GM23338 (cell line): ENCODE measurements at regions not wholly inside any gene's neighbourhood (a gene's known extent, or its start where the extent isn't known, plus 50 kb on each side); places are given as distances from the start of the nearest gene placed in this dataset.

Source experiments
- ATAC-seq: fragments of 200-7000 bp; cut with Tn5 transposase; 3 replicates; pipeline ENCODE4 v1.9.1; 2020
- DNase-seq: peaks from one replicate; pipeline ENCODE4 v3.0.0-alpha.2; 2015; ENCODE audit warnings: low spot score
- H2AFZ ChIP-seq: fragments of 200-600 bp; sonication (generic); 2 replicates; pipeline ENCODE4 v1.8.0; 2016; ENCODE audit warnings: antibody characterized with exemption, mild to moderate bottlenecking, moderate library complexity
- H3F3A ChIP-seq: fragments of 200-600 bp; sonication (generic); replicated peaks from 2 replicates; pipeline ENCODE4 v1.8.0; 2017; ENCODE audit warnings: antibody characterized with exemption, mixed run types, low read depth
- H3K27ac ChIP-seq: fragments of 200-600 bp; sonication (generic); 2 replicates; pipeline ENCODE4 v1.6.1; 2016; ENCODE audit warnings: low read depth
- H3K27me3 ChIP-seq: fragments of 200-600 bp; sonication (generic); 2 replicates; pipeline ENCODE4 v1.8.0; 2016; ENCODE audit warnings: mild to moderate bottlenecking, mixed run types, moderate library complexity; ENCODE audit not compliant: insufficient read depth
- H3K36me3 ChIP-seq: fragments of 200-600 bp; sonication (generic); 2 replicates; pipeline ENCODE4 v1.8.0; 2016; ENCODE audit warnings: mild to moderate bottlenecking; ENCODE audit not compliant: insufficient read depth
- H3K4me1 ChIP-seq: fragments of 200-600 bp; sonication (generic); 2 replicates; pipeline ENCODE4 v1.8.0; 2016; ENCODE audit warnings: mild to moderate bottlenecking, moderate library complexity; ENCODE audit not compliant: insufficient read depth
- H3K4me2 ChIP-seq: fragments of 200-600 bp; sonication (generic); 2 replicates; pipeline ENCODE4 v1.7.1; 2017; ENCODE audit warnings: mixed run types
- H3K4me3 ChIP-seq: fragments of 200-600 bp; sonication (generic); 2 replicates; pipeline ENCODE4 v1.6.1; 2016; ENCODE audit warnings: mixed run types
- H3K79me2 ChIP-seq: fragments of 200-600 bp; sonication (generic); replicated peaks from 2 replicates; pipeline ENCODE4 v1.8.0; 2017; ENCODE audit warnings: mild to moderate bottlenecking; ENCODE audit not compliant: insufficient read depth
- H3K9me2 ChIP-seq: fragments of 200-600 bp; sonication (generic); 2 replicates; pipeline ENCODE4 v1.8.0; 2017; ENCODE audit not compliant: insufficient read depth
- H4K20me1 ChIP-seq: fragments of 200-600 bp; sonication (generic); replicated peaks from 2 replicates; pipeline ENCODE4 v1.8.0; 2017; ENCODE audit warnings: mild to moderate bottlenecking; ENCODE audit not compliant: insufficient read depth
- H3K27ac Mint-ChIP-seq: 2 replicates; pipeline ENCODE4 v1.8.0; 2020; ENCODE audit warnings: inconsistent platforms, mild to moderate bottlenecking, moderate library complexity, mixed read lengths
- H3K27me3 Mint-ChIP-seq: 3 replicates; pipeline ENCODE4 v1.8.0; 2022; ENCODE audit warnings: low read depth, mild to moderate bottlenecking, moderate library complexity, mixed read lengths, inconsistent platforms; ENCODE audit not compliant: insufficient read depth, poor library complexity
- H3K36me3 Mint-ChIP-seq: 3 replicates; pipeline ENCODE4 v1.8.0; 2021; ENCODE audit warnings: low read depth, mild to moderate bottlenecking, inconsistent platforms, moderate library complexity, mixed read lengths
- H3K4me1 Mint-ChIP-seq: 3 replicates; pipeline ENCODE4 v1.8.0; 2020; ENCODE audit warnings: mild to moderate bottlenecking, inconsistent platforms, mixed read lengths
- H3K4me3 Mint-ChIP-seq: 3 replicates; pipeline ENCODE4 v1.8.0; 2021; ENCODE audit warnings: moderate library complexity, mild to moderate bottlenecking, inconsistent platforms, mixed read lengths
- H3K9me3 Mint-ChIP-seq: 3 replicates; pipeline ENCODE4 v1.8.0; 2020; ENCODE audit warnings: moderate library complexity, mild to moderate bottlenecking, inconsistent platforms, mixed read lengths
- CREB1 ChIP-seq: fragments of 250-450 bp; sonication (Bioruptor Pico); IDR thresholded peaks from 2 replicates; pipeline ENCODE4 v1.5.0; 2020; ENCODE audit warnings: low read depth, mild to moderate bottlenecking, moderate library complexity
- EZH2 ChIP-seq: fragments of 200-600 bp; sonication (generic); IDR thresholded peaks from one replicate; pipeline ENCODE4 v1.8.0; 2017; ENCODE audit warnings: antibody characterized with exemption, mild to moderate bottlenecking, low read depth; ENCODE audit not compliant: unreplicated experiment
- EZH2phosphoT487 ChIP-seq: fragments of 200-600 bp; sonication (generic); IDR thresholded peaks from one replicate; pipeline ENCODE4 v1.8.1; 2018; ENCODE audit warnings: antibody characterized with exemption; ENCODE audit not compliant: unreplicated experiment
- JUNB ChIP-seq: IDR thresholded peaks from one replicate; pipeline ENCODE4 v1.6.1; 2016; ENCODE audit warnings: antibody characterized with exemption; ENCODE audit not compliant: unreplicated experiment
- NANOG ChIP-seq: IDR thresholded peaks from 2 replicates; pipeline ENCODE4 v1.6.1; 2016; ENCODE audit warnings: antibody characterized with exemption, borderline replicate concordance
- POLR2AphosphoS5 ChIP-seq: IDR thresholded peaks from 2 replicates; pipeline ENCODE4 v1.6.1; 2016; ENCODE audit warnings: antibody characterized with exemption, low read depth
- STAT1 ChIP-seq: IDR thresholded peaks from one replicate; pipeline ENCODE4 v1.6.1; 2016; ENCODE audit warnings: antibody characterized with exemption; ENCODE audit not compliant: unreplicated experiment
- ZNF114 ChIP-seq: fragments of 250-450 bp; sonication (Bioruptor Pico); IDR thresholded peaks from 2 replicates; pipeline ENCODE4 v1.5.0; 2020; ENCODE audit warnings: mild to moderate bottlenecking, moderate library complexity
- ZNF331 ChIP-seq: fragments of 250-450 bp; sonication (Bioruptor Pico); IDR thresholded peaks from 2 replicates; pipeline ENCODE4 v1.5.0; 2020; ENCODE audit warnings: low read depth, mild to moderate bottlenecking, moderate library complexity
- TF ChIP-seq, protein P1 (sequence below): fragments of 250-450 bp; sonication (Bioruptor Pico); IDR thresholded peaks from 2 replicates; pipeline ENCODE4 v1.5.0; 2020; ENCODE audit warnings: mild to moderate bottlenecking, moderate library complexity
- TF ChIP-seq, protein P2 (sequence below), 2 experiments: fragments of 200-600 bp in 1 of 2; sonication (generic) in 1 of 2; conservative IDR thresholded peaks; 2 replicates each; pipeline versions ENCODE4 v1.5.1 to v1.6.1; 2016 to 2017; ENCODE audit warnings: antibody characterized with exemption in 2 of 2, low read depth in 2 of 2, mild to moderate bottlenecking in 2 of 2, moderate library complexity in 1 of 2

DNA sequence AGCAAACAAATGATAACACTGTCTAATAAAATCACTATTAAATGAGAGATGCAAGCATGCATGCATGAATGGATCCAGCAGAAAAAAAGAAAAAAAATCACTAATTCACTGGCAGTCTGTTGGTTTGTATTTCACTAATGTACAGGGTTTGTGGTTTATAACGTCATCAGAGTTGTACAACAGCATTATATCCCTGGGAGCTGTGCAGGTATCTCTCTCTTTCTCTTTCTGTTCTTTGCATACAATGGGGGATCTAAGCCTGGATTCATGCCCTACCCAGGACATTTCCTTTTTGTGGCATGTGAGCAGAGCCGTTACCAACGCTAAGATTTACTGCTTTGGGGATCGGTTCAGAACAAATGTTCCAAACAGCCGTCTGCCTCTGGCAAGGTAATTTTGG lies 229.5 kb downstream of the SOX2 start (continued):
- TF ChIP-seq EZH2 = no peak
- TF ChIP-seq JUNB = no peak
- no peak for TF ChIP-seq POLR2AphosphoS5
- TF ChIP-seq CREB1 = no peak
- no peak for TF ChIP-seq ZNF114 (CRISPR knock-in tag)
- no peak for TF ChIP-seq NANOG
- TF ChIP-seq STAT1 = no peak

DNA sequence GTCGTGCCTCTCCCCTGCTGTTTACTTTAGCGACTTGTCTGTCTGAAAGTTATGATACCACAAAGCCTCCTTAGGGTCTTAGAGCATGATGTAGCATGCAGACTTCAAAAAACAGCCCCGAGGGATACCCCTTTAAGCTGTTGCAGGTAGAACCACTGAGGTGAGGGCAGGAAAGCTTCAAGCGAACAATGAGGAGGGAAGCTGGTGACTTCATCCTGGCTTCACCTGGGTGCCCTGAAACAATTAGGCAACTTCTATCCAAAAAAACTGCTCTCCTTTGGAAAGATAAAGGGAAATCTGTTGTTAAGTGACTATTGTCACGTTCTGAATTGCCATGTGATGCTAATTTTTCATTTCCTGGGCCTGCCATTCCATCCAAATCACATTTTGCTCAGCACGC lies 231.6 kb downstream of the SOX2 start:
- H3K9me2 ChIP-seq = no peaks in the 10 kb centered on the region
- peaks cover 44% of the 10 kb centered on the region for H3K4me1 Mint-ChIP-seq
- H3K79me2 ChIP-seq = no peaks in the 10 kb centered on the region
- 0 out of 2 replicates have a peak overlapping the region, but pooled peaks have one; percentile 18 for H3K4me2 ChIP-seq
- no peaks in the 10 kb centered on the region for H3F3A ChIP-seq
- H3K36me3 ChIP-seq = no peaks in the 10 kb centered on the region
- peak; percentile 69 for ATAC-seq
- no peaks in the 10 kb centered on the region for H4K20me1 ChIP-seq
- no peak overlapping the region for H3K4me3 Mint-ChIP-seq
- H3K27me3 Mint-ChIP-seq = peaks cover 12% of the 10 kb centered on the region
- H3K27ac Mint-ChIP-seq = peak overlapping the region; percentile 46; the same call in 1 of the 2 replicates
- H2AFZ ChIP-seq = peak overlapping the region; percentile 2; the same call in 1 of the 2 replicates
- H3K27me3 ChIP-seq = no peaks in the 10 kb centered on the region
- peaks cover 7% of the 10 kb centered on the region; the same call in 2 of the 3 replicates for H3K36me3 Mint-ChIP-seq
- TF ChIP-seq NANOG = no peak
- H3K9me3 Mint-ChIP-seq = peaks cover 8% of the 10 kb centered on the region; the same call in 2 of the 3 replicates
- H3K27ac ChIP-seq = no peak overlapping the region
- peak; percentile 36 for DNase-seq
- H3K4me3 ChIP-seq = no peak overlapping the region
- H3K4me1 ChIP-seq = peaks cover 36% of the 10 kb centered on the region

DNA sequence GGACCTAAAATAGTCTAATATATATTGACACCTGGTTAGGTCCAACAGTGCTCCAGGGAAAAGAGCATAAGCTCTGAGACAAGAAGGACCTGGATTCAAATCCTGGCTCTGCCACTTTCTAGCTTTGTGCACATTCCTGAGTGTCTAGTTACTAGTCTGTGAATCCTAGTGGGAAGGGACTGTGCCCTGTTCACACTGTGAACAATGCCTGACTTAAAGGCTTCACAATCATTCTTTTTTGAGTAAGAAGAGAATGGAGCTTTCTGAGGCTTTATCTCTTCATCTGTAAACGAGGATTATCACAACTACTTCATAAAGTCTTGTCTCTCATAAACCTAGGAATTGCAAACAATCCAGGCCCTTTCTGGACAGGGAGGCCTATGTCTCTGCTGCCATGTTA lies 235.9 kb downstream of the SOX2 start:
- peaks cover 8% of the 10 kb centered on the region; the same call in 2 of the 3 replicates for H3K9me3 Mint-ChIP-seq
- H3K4me1 Mint-ChIP-seq = peaks cover 30% of the 10 kb centered on the region
- TF ChIP-seq ZNF331 (CRISPR knock-in tag) (no peak), CREB1 (no peak), POLR2AphosphoS5 (no peak), ZNF114 (CRISPR knock-in tag) (no peak), EZH2phosphoT487 (no peak), NANOG (no peak), EZH2 (no peak)
- TF ChIP-seq, protein P1, sequence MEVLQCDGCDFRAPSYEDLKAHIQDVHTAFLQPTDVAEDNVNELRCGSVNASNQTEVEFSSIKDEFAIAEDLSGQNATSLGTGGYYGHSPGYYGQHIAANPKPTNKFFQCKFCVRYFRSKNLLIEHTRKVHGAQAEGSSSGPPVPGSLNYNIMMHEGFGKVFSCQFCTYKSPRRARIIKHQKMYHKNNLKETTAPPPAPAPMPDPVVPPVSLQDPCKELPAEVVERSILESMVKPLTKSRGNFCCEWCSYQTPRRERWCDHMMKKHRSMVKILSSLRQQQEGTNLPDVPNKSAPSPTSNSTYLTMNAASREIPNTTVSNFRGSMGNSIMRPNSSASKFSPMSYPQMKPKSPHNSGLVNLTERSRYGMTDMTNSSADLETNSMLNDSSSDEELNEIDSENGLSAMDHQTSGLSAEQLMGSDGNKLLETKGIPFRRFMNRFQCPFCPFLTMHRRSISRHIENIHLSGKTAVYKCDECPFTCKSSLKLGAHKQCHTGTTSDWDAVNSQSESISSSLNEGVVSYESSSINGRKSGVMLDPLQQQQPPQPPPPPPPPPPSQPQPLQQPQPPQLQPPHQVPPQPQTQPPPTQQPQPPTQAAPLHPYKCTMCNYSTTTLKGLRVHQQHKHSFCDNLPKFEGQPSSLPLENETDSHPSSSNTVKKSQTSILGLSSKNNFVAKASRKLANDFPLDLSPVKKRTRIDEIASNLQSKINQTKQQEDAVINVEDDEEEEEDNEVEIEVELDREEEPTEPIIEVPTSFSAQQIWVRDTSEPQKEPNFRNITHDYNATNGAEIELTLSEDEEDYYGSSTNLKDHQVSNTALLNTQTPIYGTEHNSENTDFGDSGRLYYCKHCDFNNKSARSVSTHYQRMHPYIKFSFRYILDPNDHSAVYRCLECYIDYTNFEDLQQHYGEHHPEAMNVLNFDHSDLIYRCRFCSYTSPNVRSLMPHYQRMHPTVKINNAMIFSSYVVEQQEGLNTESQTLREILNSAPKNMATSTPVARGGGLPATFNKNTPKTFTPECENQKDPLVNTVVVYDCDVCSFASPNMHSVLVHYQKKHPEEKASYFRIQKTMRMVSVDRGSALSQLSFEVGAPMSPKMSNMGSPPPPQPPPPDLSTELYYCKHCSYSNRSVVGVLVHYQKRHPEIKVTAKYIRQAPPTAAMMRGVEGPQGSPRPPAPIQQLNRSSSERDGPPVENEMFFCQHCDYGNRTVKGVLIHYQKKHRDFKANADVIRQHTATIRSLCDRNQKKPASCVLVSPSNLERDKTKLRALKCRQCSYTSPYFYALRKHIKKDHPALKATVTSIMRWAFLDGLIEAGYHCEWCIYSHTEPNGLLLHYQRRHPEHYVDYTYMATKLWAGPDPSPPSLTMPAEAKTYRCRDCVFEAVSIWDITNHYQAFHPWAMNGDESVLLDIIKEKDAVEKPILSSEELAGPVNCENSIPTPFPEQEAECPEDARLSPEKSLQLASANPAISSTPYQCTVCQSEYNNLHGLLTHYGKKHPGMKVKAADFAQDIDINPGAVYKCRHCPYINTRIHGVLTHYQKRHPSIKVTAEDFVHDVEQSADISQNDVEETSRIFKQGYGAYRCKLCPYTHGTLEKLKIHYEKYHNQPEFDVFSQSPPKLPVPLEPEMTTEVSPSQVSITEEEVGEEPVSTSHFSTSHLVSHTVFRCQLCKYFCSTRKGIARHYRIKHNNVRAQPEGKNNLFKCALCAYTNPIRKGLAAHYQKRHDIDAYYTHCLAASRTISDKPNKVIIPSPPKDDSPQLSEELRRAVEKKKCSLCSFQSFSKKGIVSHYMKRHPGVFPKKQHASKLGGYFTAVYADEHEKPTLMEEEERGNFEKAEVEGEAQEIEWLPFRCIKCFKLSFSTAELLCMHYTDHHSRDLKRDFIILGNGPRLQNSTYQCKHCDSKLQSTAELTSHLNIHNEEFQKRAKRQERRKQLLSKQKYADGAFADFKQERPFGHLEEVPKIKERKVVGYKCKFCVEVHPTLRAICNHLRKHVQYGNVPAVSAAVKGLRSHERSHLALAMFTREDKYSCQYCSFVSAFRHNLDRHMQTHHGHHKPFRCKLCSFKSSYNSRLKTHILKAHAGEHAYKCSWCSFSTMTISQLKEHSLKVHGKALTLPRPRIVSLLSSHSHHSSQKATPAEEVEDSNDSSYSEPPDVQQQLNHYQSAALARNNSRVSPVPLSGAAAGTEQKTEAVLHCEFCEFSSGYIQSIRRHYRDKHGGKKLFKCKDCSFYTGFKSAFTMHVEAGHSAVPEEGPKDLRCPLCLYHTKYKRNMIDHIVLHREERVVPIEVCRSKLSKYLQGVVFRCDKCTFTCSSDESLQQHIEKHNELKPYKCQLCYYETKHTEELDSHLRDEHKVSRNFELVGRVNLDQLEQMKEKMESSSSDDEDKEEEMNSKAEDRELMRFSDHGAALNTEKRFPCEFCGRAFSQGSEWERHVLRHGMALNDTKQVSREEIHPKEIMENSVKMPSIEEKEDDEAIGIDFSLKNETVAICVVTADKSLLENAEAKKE (CRISPR knock-in tag) = no peak
- TF ChIP-seq, protein P2, sequence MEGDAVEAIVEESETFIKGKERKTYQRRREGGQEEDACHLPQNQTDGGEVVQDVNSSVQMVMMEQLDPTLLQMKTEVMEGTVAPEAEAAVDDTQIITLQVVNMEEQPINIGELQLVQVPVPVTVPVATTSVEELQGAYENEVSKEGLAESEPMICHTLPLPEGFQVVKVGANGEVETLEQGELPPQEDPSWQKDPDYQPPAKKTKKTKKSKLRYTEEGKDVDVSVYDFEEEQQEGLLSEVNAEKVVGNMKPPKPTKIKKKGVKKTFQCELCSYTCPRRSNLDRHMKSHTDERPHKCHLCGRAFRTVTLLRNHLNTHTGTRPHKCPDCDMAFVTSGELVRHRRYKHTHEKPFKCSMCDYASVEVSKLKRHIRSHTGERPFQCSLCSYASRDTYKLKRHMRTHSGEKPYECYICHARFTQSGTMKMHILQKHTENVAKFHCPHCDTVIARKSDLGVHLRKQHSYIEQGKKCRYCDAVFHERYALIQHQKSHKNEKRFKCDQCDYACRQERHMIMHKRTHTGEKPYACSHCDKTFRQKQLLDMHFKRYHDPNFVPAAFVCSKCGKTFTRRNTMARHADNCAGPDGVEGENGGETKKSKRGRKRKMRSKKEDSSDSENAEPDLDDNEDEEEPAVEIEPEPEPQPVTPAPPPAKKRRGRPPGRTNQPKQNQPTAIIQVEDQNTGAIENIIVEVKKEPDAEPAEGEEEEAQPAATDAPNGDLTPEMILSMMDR (conservative IDR thresholded peaks at IDR 0.05; ENCODE audit: low read depth in 2 of 2) = no peak
- no peaks in the 10 kb centered on the region for H3K27me3 ChIP-seq
- H3K27ac Mint-ChIP-seq = no peak overlapping the region
- H4K20me1 ChIP-seq = no peaks in the 10 kb centered on the region
- H3K27me3 Mint-ChIP-seq = peaks cover 11% of the 10 kb centered on the region
- ATAC-seq (no peak), DNase-seq (no peak)
- no peaks in the 10 kb centered on the region for H3F3A ChIP-seq
- peaks cover 11% of the 10 kb centered on the region for H3K4me1 ChIP-seq
- H3K9me2 ChIP-seq = no peaks in the 10 kb centered on the region; the same call in 1 of the 2 replicates
- H2AFZ ChIP-seq = no peak overlapping the region
- H3K36me3 Mint-ChIP-seq = peaks cover 4% of the 10 kb centered on the region; the same call in 2 of the 3 replicates
- no peaks in the 10 kb centered on the region for H3K36me3 ChIP-seq
- no peak overlapping the region for H3K27ac ChIP-seq
- H3K4me3 Mint-ChIP-seq = no peak overlapping the region
- H3K4me3 ChIP-seq = no peak overlapping the region
- no peak overlapping the region for H3K4me2 ChIP-seq
- no peaks in the 10 kb centered on the region for H3K79me2 ChIP-seq
